Astrocyte (in vitro differentiated cells and primary cell): ENCODE measurements at regions not wholly inside any gene's neighbourhood (a gene's known extent, or its start where the extent isn't known, plus 50 kb on each side); places are given as distances from the start of the nearest gene placed in this dataset.
A peak's percentile ranks its signal among the peaks of the same experiment; 100 is the strongest.

ENCODE experiments used
- DNase-seq: peaks from one replicate; pipeline ENCODE4 v3.0.0-alpha.2; 2010; ENCODE audit warnings: low read depth
- FAIRE-seq: peaks from 2 replicates; lab custom pipeline; 2011; peaks lifted over from hg19 to GRCh38; lab: Jason Lieb, UNC
- H2AFZ ChIP-seq: 2 replicates; pipeline ENCODE4 v1.6.0; 2012; ENCODE audit warnings: low read depth, low read length, inconsistent platforms
- H3K27ac ChIP-seq: 2 replicates; pipeline ENCODE4 v1.5.1; 2011; ENCODE audit warnings: low read depth, low read length, inconsistent platforms
- H3K27me3 ChIP-seq: 2 replicates; pipeline ENCODE4 v1.6.0; 2011; ENCODE audit warnings: low read length, inconsistent platforms; ENCODE audit not compliant: insufficient read depth
- H3K36me3 ChIP-seq: 2 replicates; pipeline ENCODE4 v1.5.1; 2011; ENCODE audit warnings: low read length, inconsistent platforms; ENCODE audit not compliant: insufficient read depth
- H3K4me1 ChIP-seq: 2 replicates; pipeline ENCODE4 v1.5.1; 2011; ENCODE audit warnings: low read length, inconsistent platforms; ENCODE audit not compliant: insufficient read depth
- H3K4me2 ChIP-seq: 2 replicates; pipeline ENCODE4 v1.6.0; 2012; ENCODE audit warnings: low read length, inconsistent platforms
- H3K4me3 ChIP-seq: 2 replicates; pipeline ENCODE4 v1.5.1; 2011; ENCODE audit warnings: low read depth, mild to moderate bottlenecking, low read length, inconsistent platforms; ENCODE audit not compliant: insufficient read depth
- H3K79me2 ChIP-seq: 2 replicates; pipeline ENCODE4 v1.6.0; 2012; ENCODE audit warnings: mild to moderate bottlenecking, low read length, inconsistent platforms; ENCODE audit not compliant: insufficient read depth
- H3K9ac ChIP-seq: 2 replicates; pipeline ENCODE4 v1.6.0; 2012; ENCODE audit warnings: mild to moderate bottlenecking, low read length, inconsistent platforms
- H3K9me3 ChIP-seq: 2 replicates; pipeline ENCODE4 v1.5.1; 2012; ENCODE audit warnings: low read depth, mild to moderate bottlenecking, low read length, inconsistent platforms; ENCODE audit not compliant: insufficient read depth
- H4K20me1 ChIP-seq: 2 replicates; pipeline ENCODE4 v1.6.0; 2012; ENCODE audit warnings: low read length, inconsistent platforms; ENCODE audit not compliant: insufficient read depth
- H3K27ac Mint-ChIP-seq: one replicate; pipeline ENCODE4 v1.8.0; 2021; ENCODE audit warnings: mild to moderate bottlenecking, mixed read lengths; ENCODE audit not compliant: unreplicated experiment
- H3K27me3 Mint-ChIP-seq: one replicate; pipeline ENCODE4 v1.8.0; 2021; ENCODE audit warnings: low read depth, mixed read lengths; ENCODE audit not compliant: unreplicated experiment
- H3K36me3 Mint-ChIP-seq: one replicate; pipeline ENCODE4 v1.8.0; 2021; ENCODE audit warnings: low read depth, mixed read lengths; ENCODE audit not compliant: unreplicated experiment
- H3K4me1 Mint-ChIP-seq: one replicate; pipeline ENCODE4 v1.8.0; 2021; ENCODE audit warnings: low read depth, mixed read lengths; ENCODE audit not compliant: unreplicated experiment
- H3K4me3 Mint-ChIP-seq: one replicate; pipeline ENCODE4 v1.8.0; 2021; ENCODE audit warnings: mild to moderate bottlenecking, moderate library complexity, mixed read lengths; ENCODE audit not compliant: unreplicated experiment
- H3K9me3 Mint-ChIP-seq: one replicate; pipeline ENCODE4 v1.8.0; 2021; ENCODE audit warnings: mild to moderate bottlenecking, mixed read lengths; ENCODE audit not compliant: unreplicated experiment
- EZH2 ChIP-seq: IDR thresholded peaks from 2 replicates; pipeline ENCODE4 v1.6.1; 2012; ENCODE audit warnings: mild to moderate bottlenecking, low read length, inconsistent platforms; ENCODE audit not compliant: insufficient read depth
- TF ChIP-seq, protein P1 (sequence below): IDR thresholded peaks from 2 replicates; pipeline ENCODE4 v1.5.1; 2011; ENCODE audit warnings: low read depth, mild to moderate bottlenecking, inconsistent platforms, low read length, moderate library complexity; ENCODE audit not compliant: insufficient read depth

DNA sequence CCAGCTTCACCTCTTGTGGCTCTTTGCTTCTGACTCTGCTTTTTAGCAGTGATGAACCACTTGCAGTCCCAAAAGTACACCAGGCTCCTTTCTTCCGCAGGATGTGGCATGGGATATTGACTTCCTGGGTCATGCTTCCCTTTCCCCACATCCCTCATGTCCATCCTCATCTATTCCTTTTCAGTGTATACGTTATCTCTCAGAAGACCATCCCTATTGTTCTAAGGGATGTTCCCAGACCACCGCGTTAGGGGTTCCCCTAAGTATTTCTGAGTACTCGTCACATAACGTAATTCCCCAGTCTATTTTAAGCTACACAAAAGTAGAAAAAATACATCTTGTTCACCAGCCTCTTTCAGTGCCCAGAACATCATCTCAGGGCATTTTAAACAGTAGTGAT, 71.1 kb upstream of the NLGN4X start:
- FAIRE-seq, result peak; percentile 23
- no peak overlapping the region for H3K27ac Mint-ChIP-seq
- Histone ChIP-seq H3K36me3 (no peaks in the 10 kb centered on the region), H4K20me1 (no peaks in the 10 kb centered on the region), H3K27ac (no peak overlapping the region), H3K4me2 (no peak overlapping the region), H3K9me3 (no peaks in the 10 kb centered on the region), H3K4me3 (no peak overlapping the region), H3K4me1 (no peaks in the 10 kb centered on the region), H3K27me3 (no peaks in the 10 kb centered on the region), H3K9ac (no peak overlapping the region), H3K79me2 (no peaks in the 10 kb centered on the region), H2AFZ (no peak overlapping the region)
- H3K27me3 Mint-ChIP-seq, result no peaks in the 10 kb centered on the region
- no peaks in the 10 kb centered on the region for H3K4me1 Mint-ChIP-seq
- no peaks in the 10 kb centered on the region for H3K36me3 Mint-ChIP-seq
- no peak for TF ChIP-seq EZH2
- TF ChIP-seq, protein P1, sequence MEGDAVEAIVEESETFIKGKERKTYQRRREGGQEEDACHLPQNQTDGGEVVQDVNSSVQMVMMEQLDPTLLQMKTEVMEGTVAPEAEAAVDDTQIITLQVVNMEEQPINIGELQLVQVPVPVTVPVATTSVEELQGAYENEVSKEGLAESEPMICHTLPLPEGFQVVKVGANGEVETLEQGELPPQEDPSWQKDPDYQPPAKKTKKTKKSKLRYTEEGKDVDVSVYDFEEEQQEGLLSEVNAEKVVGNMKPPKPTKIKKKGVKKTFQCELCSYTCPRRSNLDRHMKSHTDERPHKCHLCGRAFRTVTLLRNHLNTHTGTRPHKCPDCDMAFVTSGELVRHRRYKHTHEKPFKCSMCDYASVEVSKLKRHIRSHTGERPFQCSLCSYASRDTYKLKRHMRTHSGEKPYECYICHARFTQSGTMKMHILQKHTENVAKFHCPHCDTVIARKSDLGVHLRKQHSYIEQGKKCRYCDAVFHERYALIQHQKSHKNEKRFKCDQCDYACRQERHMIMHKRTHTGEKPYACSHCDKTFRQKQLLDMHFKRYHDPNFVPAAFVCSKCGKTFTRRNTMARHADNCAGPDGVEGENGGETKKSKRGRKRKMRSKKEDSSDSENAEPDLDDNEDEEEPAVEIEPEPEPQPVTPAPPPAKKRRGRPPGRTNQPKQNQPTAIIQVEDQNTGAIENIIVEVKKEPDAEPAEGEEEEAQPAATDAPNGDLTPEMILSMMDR, result no peak
- no peak overlapping the region for H3K4me3 Mint-ChIP-seq
- H3K9me3 Mint-ChIP-seq, result no peaks in the 10 kb centered on the region
- no peak for DNase-seq

DNA sequence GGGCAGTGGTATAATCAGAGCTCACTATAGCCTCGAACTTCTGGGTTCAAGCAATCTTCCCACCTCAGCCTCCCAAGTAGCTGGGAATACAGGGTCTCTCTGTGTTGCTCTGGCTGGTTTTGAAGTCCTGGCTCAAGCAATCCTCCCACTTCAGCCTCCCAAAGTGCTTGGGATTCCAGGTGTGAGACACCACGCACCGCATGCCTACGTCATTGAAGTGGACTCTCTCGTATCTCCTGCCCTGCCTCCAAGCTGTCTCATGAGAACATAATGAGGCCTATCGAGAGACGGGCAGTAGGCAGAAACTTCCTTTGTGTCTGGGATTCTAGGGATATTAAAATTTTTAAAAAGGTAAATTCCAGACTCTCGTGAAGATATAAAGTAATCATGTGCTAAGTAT, 65.0 kb upstream of the NLGN4X start:
- no peaks in the 10 kb centered on the region for H3K27me3 Mint-ChIP-seq
- Histone ChIP-seq H2AFZ (no peak overlapping the region), H3K9me3 (no peaks in the 10 kb centered on the region)

GRCh38 chrX:6292599-6292998, 63.9 kb upstream of the NLGN4X start:
- no peak overlapping the region for H3K27ac ChIP-seq
- H3K27me3 Mint-ChIP-seq, result no peaks in the 10 kb centered on the region
- no peaks in the 10 kb centered on the region for H3K79me2 ChIP-seq
- no peak overlapping the region for H3K4me2 ChIP-seq
- no peaks in the 10 kb centered on the region for H3K4me1 ChIP-seq
- H3K36me3 ChIP-seq, result no peaks in the 10 kb centered on the region
- no peak overlapping the region for H3K4me3 ChIP-seq
- no peak overlapping the region for H3K9ac ChIP-seq
- FAIRE-seq (no peak), DNase-seq (no peak)
- no peaks in the 10 kb centered on the region for H3K4me1 Mint-ChIP-seq
- no peaks in the 10 kb centered on the region for H3K27me3 ChIP-seq
- no peak overlapping the region for H3K27ac Mint-ChIP-seq
- H3K4me3 Mint-ChIP-seq, result no peak overlapping the region
- TF ChIP-seq EZH2, result no peak
- TF ChIP-seq, protein P1, result no peak
- H3K9me3 ChIP-seq, result no peaks in the 10 kb centered on the region
- no peaks in the 10 kb centered on the region for H3K9me3 Mint-ChIP-seq
- H3K36me3 Mint-ChIP-seq, result no peaks in the 10 kb centered on the region
- no peaks in the 10 kb centered on the region for H4K20me1 ChIP-seq
- no peak overlapping the region for H2AFZ ChIP-seq

More for the DNA sequence above, 65.0 kb upstream of the NLGN4X start:
- no peaks in the 10 kb centered on the region for H3K79me2 ChIP-seq
- no peak overlapping the region for H3K9ac ChIP-seq
- no peaks in the 10 kb centered on the region for H3K36me3 ChIP-seq
- TF ChIP-seq, protein P1, result no peak
- no peak for TF ChIP-seq EZH2
- no peak overlapping the region for H3K27ac Mint-ChIP-seq
- no peaks in the 10 kb centered on the region for H3K9me3 Mint-ChIP-seq
- no peak overlapping the region for H3K4me2 ChIP-seq
- DNase-seq (no peak), FAIRE-seq (no peak)
- H3K4me1 ChIP-seq, result no peaks in the 10 kb centered on the region
- no peak overlapping the region for H3K4me3 Mint-ChIP-seq
- no peaks in the 10 kb centered on the region for H3K36me3 Mint-ChIP-seq
- H3K4me1 Mint-ChIP-seq, result no peaks in the 10 kb centered on the region
- H3K4me3 ChIP-seq, result no peak overlapping the region
- H3K27ac ChIP-seq, result no peak overlapping the region
- H3K27me3 ChIP-seq, result no peaks in the 10 kb centered on the region
- no peaks in the 10 kb centered on the region for H4K20me1 ChIP-seq
